ENCODE measurements at regions not wholly inside any gene's neighbourhood (a gene's known extent, or its start where the extent isn't known, plus 50 kb on each side); places are given as distances from the start of the nearest gene placed in this dataset.

GRCh38 chr19:31141301-31141700 is 207.9 kb downstream of the TSHZ3 start:
- DNase-seq (ENCODE audit: low read depth), result no peak

GRCh38 chr19:31140717-31141116 is 208.5 kb downstream of the TSHZ3 start:
- TF ChIP-seq CTCF (IDR thresholded peaks at IDR 0.05; ENCODE audit: insufficient read depth, low read depth, low read length), result no peak
- no peak for DNase-seq (ENCODE audit: low read depth)
- H3K4me3 ChIP-seq (ENCODE audit: low read depth, low read length), result no peak overlapping the region

More at GRCh38 chr19:31141301-31141700, 207.9 kb downstream of the TSHZ3 start:
- TF ChIP-seq CTCF (IDR thresholded peaks at IDR 0.05; ENCODE audit: insufficient read depth, low read depth, low read length), result no peak
- H3K4me3 ChIP-seq (ENCODE audit: low read depth, low read length), result no peak overlapping the region

- no peak for TF ChIP-seq CTCF (IDR thresholded peaks at IDR 0.05; ENCODE audit: insufficient read depth, low read depth, low read length)
- peak; percentile 37 for DNase-seq (ENCODE audit: low read depth)
- H3K4me3 ChIP-seq (ENCODE audit: low read depth, low read length), result no peak overlapping the region
These were observed 209.2 kb downstream of the TSHZ3 start for GRCh38 chr19:31139871-31140505.

GRCh38 chr19:31138077-31138476 is 211.2 kb downstream of the TSHZ3 start:
- no peak overlapping the region for H3K4me3 ChIP-seq (ENCODE audit: low read depth, low read length)
- TF ChIP-seq CTCF (IDR thresholded peaks at IDR 0.05; ENCODE audit: insufficient read depth, low read depth, low read length), result no peak
- no peak for DNase-seq (ENCODE audit: low read depth)

GRCh38 chr19:31135841-31136240 is 213.4 kb downstream of the TSHZ3 start:
- H3K4me3 ChIP-seq (ENCODE audit: low read depth, low read length), result no peak overlapping the region
- no peak for TF ChIP-seq CTCF (IDR thresholded peaks at IDR 0.05; ENCODE audit: insufficient read depth, low read depth, low read length)
- DNase-seq (ENCODE audit: low read depth), result peak; percentile 45

- no peak for DNase-seq (ENCODE audit: low read depth)
- TF ChIP-seq CTCF (IDR thresholded peaks at IDR 0.05; ENCODE audit: insufficient read depth, low read depth, low read length), result no peak
- no peak overlapping the region for H3K4me3 ChIP-seq (ENCODE audit: low read depth, low read length)
These were observed 216.5 kb downstream of the TSHZ3 start for GRCh38 chr19:31132753-31133110.

GRCh38 chr19:31128291-31128690 is 220.9 kb downstream of the TSHZ3 start:
- no peak for DNase-seq (ENCODE audit: low read depth)

More at GRCh38 chr19:31128291-31128690, 220.9 kb downstream of the TSHZ3 start:
- TF ChIP-seq CTCF (IDR thresholded peaks at IDR 0.05; ENCODE audit: insufficient read depth, low read depth, low read length), result no peak
- H3K4me3 ChIP-seq (ENCODE audit: low read depth, low read length), result no peak overlapping the region

All from fibroblast of villous mesenchyme (primary cell).